ENCODE measurements at regions not wholly inside any gene's neighbourhood (a gene's known extent, or its start where the extent isn't known, plus 50 kb on each side); places are given as distances from the start of the nearest gene placed in this dataset.

GRCh38 chr5:96180684-96181435 lies 219.2 kb upstream of the ELL2 start:
- Histone ChIP-seq H3K9me3 (no peaks in the 10 kb centered on the region), H3K27ac (no peak overlapping the region), H3K27me3 (no peaks in the 10 kb centered on the region), H3K4me1 (peaks cover 0 to 25% (median 13%) of the 10 kb centered on the region in 4 donors), H3K36me3 (no peaks in the 10 kb centered on the region), H3K4me3 (no peak overlapping the region)
- WGBS, 5 donors = 37 to 55% (median 41%) methylated on average over 2 of the region's 2 CpGs
- no peak for TF ChIP-seq POLR2AphosphoS5 (IDR thresholded peaks at IDR 0.05)
- TF ChIP-seq, protein P1, sequence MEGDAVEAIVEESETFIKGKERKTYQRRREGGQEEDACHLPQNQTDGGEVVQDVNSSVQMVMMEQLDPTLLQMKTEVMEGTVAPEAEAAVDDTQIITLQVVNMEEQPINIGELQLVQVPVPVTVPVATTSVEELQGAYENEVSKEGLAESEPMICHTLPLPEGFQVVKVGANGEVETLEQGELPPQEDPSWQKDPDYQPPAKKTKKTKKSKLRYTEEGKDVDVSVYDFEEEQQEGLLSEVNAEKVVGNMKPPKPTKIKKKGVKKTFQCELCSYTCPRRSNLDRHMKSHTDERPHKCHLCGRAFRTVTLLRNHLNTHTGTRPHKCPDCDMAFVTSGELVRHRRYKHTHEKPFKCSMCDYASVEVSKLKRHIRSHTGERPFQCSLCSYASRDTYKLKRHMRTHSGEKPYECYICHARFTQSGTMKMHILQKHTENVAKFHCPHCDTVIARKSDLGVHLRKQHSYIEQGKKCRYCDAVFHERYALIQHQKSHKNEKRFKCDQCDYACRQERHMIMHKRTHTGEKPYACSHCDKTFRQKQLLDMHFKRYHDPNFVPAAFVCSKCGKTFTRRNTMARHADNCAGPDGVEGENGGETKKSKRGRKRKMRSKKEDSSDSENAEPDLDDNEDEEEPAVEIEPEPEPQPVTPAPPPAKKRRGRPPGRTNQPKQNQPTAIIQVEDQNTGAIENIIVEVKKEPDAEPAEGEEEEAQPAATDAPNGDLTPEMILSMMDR (IDR thresholded peaks at IDR 0.05) = no peak
- intact Hi-C loops (cut with DNase I; ENCODE audit: low total_unique reads) = no loop called here
- no peak for DNase-seq

DNA sequence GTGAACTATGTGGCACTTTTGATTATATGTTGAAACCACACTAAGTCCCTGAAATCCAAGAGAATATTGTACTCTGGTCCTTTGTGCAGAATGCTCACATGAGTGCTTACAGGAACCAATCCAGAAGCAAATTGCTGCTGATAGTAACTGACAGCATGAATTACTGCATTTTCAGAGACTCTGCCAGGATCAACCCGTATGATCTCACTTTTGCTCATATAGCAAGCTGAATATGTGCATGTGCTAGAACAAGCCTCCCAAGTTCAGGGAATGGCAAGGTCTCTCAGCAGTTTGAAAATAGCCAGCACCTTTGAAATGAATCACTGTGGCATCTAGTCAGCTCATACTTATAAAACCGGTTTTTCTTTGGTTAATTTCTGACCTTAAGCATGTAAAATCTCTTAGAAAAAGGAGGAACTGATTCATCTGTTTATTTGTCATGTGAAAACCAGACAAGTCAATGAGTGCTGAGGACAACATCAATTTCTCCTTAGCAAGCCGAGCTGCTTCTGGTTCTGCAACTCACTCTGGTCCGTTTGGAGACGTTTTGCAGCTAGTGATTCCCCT lies 215.7 kb upstream of the ELL2 start:
- Histone ChIP-seq H3K4me1 (peaks cover 0 to 31% (median 17%) of the 10 kb centered on the region in 4 donors), H3K9me3 (no peaks in the 10 kb centered on the region), H3K27me3 (no peaks in the 10 kb centered on the region), H3K4me3 (no peak overlapping the region), H3K27ac (peak overlapping the region in 1 of 5 donors; percentile 11), H3K36me3 (no peaks in the 10 kb centered on the region)
- intact Hi-C loops (cut with DNase I; ENCODE audit: low total_unique reads) = no loop called here
- TF ChIP-seq, protein P1 (IDR thresholded peaks at IDR 0.05) = no peak
- TF ChIP-seq POLR2AphosphoS5 (IDR thresholded peaks at IDR 0.05) (peak in 1 of 3 donors; percentile 20), POLR2A (IDR thresholded peaks at IDR 0.05) (no peak), EP300 (IDR thresholded peaks at IDR 0.05) (no peak)
- 22 to 39% (median 31%) methylated on average over 5 of the region's 5 CpGs for WGBS, 5 donors
- DNase-seq = peak in 1 of 2 donors; percentile 55

DNA sequence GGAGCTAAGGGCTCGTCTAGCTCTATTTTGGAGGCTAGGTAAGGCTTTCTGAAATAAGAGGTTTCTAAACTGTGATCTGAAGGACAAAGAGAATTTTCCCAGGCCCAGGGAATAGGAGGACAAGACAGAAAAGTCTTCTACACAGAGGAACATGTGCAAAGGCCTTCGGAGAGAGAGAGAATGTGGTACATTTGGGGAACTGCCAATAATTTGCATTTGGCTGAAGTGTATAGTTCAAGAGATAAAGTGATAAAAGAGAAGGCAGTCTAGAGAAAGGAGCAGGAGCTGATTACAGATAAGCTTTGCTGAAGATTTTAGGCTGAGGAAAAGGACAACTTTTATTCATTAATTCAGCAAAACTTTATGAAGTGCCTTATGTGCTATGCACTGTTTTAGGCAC lies 214.4 kb upstream of the ELL2 start:
- 46 to 60% (median 57%) methylated on average over 2 of the region's 2 CpGs for WGBS, 5 donors
- H3K27me3 ChIP-seq = no peaks in the 10 kb centered on the region
- H3K4me1 ChIP-seq = peaks cover 0 to 30% (median 16%) of the 10 kb centered on the region in 4 donors
- H3K4me3 ChIP-seq = no peak overlapping the region
- no peak for DNase-seq
- intact Hi-C loops (cut with DNase I; ENCODE audit: low total_unique reads) = no loop called here
- no peaks in the 10 kb centered on the region for H3K36me3 ChIP-seq
- H3K9me3 ChIP-seq = no peaks in the 10 kb centered on the region
- TF ChIP-seq, protein P1 (IDR thresholded peaks at IDR 0.05) = no peak
- no peak for TF ChIP-seq POLR2A (IDR thresholded peaks at IDR 0.05)
- TF ChIP-seq POLR2AphosphoS5 (IDR thresholded peaks at IDR 0.05) = no peak
- no peak for TF ChIP-seq EP300 (IDR thresholded peaks at IDR 0.05)
- no peak overlapping the region for H3K27ac ChIP-seq

DNA sequence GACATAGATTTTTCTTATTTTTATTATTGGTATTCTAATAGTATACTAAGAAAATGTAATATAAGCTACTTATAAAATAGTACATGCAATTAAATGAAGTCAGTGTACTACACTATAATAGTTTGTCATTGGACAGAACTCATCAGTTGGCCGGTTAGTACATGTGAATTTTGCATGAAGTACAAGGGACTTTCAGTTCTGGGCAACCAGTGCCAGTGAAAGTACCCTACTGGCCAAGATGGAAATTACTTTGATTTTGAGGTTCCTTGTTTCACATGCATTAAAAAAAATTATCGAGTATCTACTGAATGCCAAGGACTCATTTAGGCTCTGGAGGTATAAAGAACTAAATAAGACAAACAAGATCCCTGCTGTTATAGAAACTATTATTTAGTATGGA lies 213.4 kb upstream of the ELL2 start:
- no peak for DNase-seq
- H3K27me3 ChIP-seq = no peaks in the 10 kb centered on the region
- intact Hi-C loops (cut with DNase I; ENCODE audit: low total_unique reads) = no loop called here
- H3K36me3 ChIP-seq = no peaks in the 10 kb centered on the region
- no peak overlapping the region for H3K4me3 ChIP-seq
- H3K4me1 ChIP-seq = peaks cover 0 to 23% (median 13%) of the 10 kb centered on the region in 4 donors
- TF ChIP-seq POLR2A (IDR thresholded peaks at IDR 0.05) (no peak), EP300 (IDR thresholded peaks at IDR 0.05) (no peak), POLR2AphosphoS5 (IDR thresholded peaks at IDR 0.05) (no peak)
- TF ChIP-seq, protein P1 (IDR thresholded peaks at IDR 0.05) = peak in 1 of 7 experiments; percentile 29
- no peaks in the 10 kb centered on the region for H3K9me3 ChIP-seq
- H3K27ac ChIP-seq = no peak overlapping the region
- 80 to 91% (median 89%) methylated on average over 2 of the region's 2 CpGs for WGBS, 5 donors

Data from stomach (tissue), 8 donors.